ENCODE measurements at regions not wholly inside any gene's neighbourhood (a gene's known extent, or its start where the extent isn't known, plus 50 kb on each side); places are given as distances from the start of the nearest gene placed in this dataset.

DNA sequence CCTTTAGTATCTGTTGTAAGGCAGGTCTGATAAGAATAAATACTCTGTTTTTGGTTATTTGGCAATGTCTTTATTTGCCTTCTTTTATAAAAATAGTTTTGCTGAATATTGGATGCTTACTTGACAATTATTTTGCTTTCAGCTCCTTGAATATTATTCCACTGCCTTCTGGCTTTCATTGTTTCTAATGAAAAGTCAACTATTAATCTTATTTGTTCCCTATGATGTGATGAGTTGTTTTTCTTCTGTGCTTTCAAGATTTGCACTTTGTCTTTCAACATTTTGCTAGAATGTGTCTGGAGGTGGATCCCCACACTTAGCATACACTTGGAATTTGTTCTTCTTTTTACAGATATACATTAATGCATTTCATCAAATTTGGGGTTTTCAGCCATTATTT, 203.8 kb upstream of the PTPRZ1 start:
- H3K9ac ChIP-seq, result no peak overlapping the region
- H3K4me1 ChIP-seq, result no peaks in the 10 kb centered on the region
- H4K20me1 ChIP-seq (ENCODE audit: low read depth), result no peaks in the 10 kb centered on the region
- Mint-ChIP-seq H3K4me3 (no peak overlapping the region), H3K36me3 (no peaks in the 10 kb centered on the region), H3K27me3 (ENCODE audit: insufficient read depth, low read depth) (peaks cover 2% of the 10 kb centered on the region), H3K9me3 (peaks cover 8% of the 10 kb centered on the region), H3K4me1 (no peaks in the 10 kb centered on the region), H3K27ac (no peak overlapping the region)
- no peak overlapping the region for H3K4me2 ChIP-seq
- no peak overlapping the region for H3K27ac ChIP-seq
- H3K36me3 ChIP-seq, result no peaks in the 10 kb centered on the region
- peaks cover 10% of the 10 kb centered on the region for H3K9me3 ChIP-seq (ENCODE audit: low read depth)
- no peak overlapping the region for H3K4me3 ChIP-seq
- DNase-seq (ENCODE audit: low spot score), result no peak
- H3K79me2 ChIP-seq (ENCODE audit: low read depth), result no peaks in the 10 kb centered on the region
- TF ChIP-seq, protein P1, sequence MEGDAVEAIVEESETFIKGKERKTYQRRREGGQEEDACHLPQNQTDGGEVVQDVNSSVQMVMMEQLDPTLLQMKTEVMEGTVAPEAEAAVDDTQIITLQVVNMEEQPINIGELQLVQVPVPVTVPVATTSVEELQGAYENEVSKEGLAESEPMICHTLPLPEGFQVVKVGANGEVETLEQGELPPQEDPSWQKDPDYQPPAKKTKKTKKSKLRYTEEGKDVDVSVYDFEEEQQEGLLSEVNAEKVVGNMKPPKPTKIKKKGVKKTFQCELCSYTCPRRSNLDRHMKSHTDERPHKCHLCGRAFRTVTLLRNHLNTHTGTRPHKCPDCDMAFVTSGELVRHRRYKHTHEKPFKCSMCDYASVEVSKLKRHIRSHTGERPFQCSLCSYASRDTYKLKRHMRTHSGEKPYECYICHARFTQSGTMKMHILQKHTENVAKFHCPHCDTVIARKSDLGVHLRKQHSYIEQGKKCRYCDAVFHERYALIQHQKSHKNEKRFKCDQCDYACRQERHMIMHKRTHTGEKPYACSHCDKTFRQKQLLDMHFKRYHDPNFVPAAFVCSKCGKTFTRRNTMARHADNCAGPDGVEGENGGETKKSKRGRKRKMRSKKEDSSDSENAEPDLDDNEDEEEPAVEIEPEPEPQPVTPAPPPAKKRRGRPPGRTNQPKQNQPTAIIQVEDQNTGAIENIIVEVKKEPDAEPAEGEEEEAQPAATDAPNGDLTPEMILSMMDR (IDR thresholded peaks at IDR 0.05), result no peak
- TF ChIP-seq EZH2 (IDR thresholded peaks at IDR 0.05), result no peak
- TF ChIP-seq EZH2phosphoT487 (IDR thresholded peaks at IDR 0.05), result no peak
- H2AFZ ChIP-seq (replicated peaks), result no peak overlapping the region
- no peaks in the 10 kb centered on the region for H3K27me3 ChIP-seq
- no peaks in the 10 kb centered on the region for H3F3A ChIP-seq (ENCODE audit: low read depth)

DNA sequence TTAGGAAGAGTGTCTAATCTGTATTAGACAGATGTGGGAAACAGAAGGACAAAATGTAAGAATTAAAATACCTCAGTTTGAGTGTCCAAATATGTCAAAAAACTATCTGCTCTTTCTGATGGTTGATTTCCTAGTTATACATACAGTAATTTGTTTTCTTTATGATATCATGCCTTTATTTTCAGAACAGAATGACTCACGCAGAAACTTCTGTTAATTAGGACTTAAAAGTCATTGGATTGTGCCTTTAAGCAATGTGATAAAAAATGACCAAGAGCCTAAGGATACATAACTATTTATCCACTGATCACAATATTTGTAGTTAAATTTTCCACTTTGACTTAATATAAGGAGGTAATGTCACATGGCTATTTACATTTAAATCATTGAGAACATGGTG, 206.7 kb upstream of the PTPRZ1 start:
- H3K4me1 Mint-ChIP-seq, result no peaks in the 10 kb centered on the region
- peaks cover 13% of the 10 kb centered on the region for H3K9me3 Mint-ChIP-seq
- Histone ChIP-seq H3K9me3 (ENCODE audit: low read depth) (peaks cover 10% of the 10 kb centered on the region), H3K27me3 (no peaks in the 10 kb centered on the region), H3K36me3 (no peaks in the 10 kb centered on the region), H3K4me1 (no peaks in the 10 kb centered on the region), H3K4me2 (no peak overlapping the region), H3F3A (ENCODE audit: low read depth) (no peaks in the 10 kb centered on the region), H3K27ac (no peak overlapping the region), H4K20me1 (ENCODE audit: low read depth) (no peaks in the 10 kb centered on the region), H3K79me2 (ENCODE audit: low read depth) (no peaks in the 10 kb centered on the region), H2AFZ (replicated peaks) (no peak overlapping the region), H3K9ac (no peak overlapping the region), H3K4me3 (no peak overlapping the region)
- H3K27me3 Mint-ChIP-seq (ENCODE audit: insufficient read depth, low read depth), result peaks cover 2% of the 10 kb centered on the region
- H3K36me3 Mint-ChIP-seq, result no peaks in the 10 kb centered on the region
- H3K4me3 Mint-ChIP-seq, result no peak overlapping the region
- TF ChIP-seq EZH2 (IDR thresholded peaks at IDR 0.05), result no peak
- TF ChIP-seq, protein P1 (IDR thresholded peaks at IDR 0.05), result no peak
- no peak for TF ChIP-seq EZH2phosphoT487 (IDR thresholded peaks at IDR 0.05)
- DNase-seq (ENCODE audit: low spot score), result no peak
- H3K27ac Mint-ChIP-seq, result no peak overlapping the region

DNA sequence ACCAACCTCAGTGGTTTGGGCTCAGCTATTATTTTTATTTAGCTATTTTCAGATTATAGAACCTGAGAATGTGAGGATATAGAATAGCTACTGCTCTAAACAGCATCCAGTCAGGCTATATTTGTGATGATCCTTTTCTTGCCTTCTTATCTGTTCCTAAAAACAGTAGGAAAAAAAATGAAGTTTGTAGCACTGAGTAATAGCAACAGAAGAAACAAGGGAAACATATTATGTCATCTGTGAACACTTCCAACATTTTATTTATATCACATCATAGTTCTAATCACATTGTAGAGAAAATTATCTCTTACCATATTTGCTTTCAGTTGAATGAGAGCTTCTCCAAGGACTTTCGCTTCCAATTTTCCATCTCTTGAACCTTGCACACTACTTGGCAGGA, 229.6 kb upstream of the PTPRZ1 start:
- Mint-ChIP-seq H3K4me1 (no peaks in the 10 kb centered on the region), H3K36me3 (no peaks in the 10 kb centered on the region), H3K4me3 (no peak overlapping the region), H3K9me3 (peaks cover 7% of the 10 kb centered on the region), H3K27ac (no peak overlapping the region), H3K27me3 (ENCODE audit: insufficient read depth, low read depth) (no peaks in the 10 kb centered on the region)
- H3K4me2 ChIP-seq, result no peak overlapping the region
- no peaks in the 10 kb centered on the region for H3K36me3 ChIP-seq
- H3K4me3 ChIP-seq, result no peak overlapping the region
- H3K9me3 ChIP-seq (ENCODE audit: low read depth), result no peaks in the 10 kb centered on the region
- H3K27ac ChIP-seq, result no peak overlapping the region
- H3K9ac ChIP-seq, result no peak overlapping the region
- no peaks in the 10 kb centered on the region for H3K4me1 ChIP-seq
- TF ChIP-seq EZH2 (IDR thresholded peaks at IDR 0.05) (no peak), EZH2phosphoT487 (IDR thresholded peaks at IDR 0.05) (no peak)
- TF ChIP-seq, protein P1 (IDR thresholded peaks at IDR 0.05), result no peak
- no peaks in the 10 kb centered on the region for H4K20me1 ChIP-seq (ENCODE audit: low read depth)
- no peaks in the 10 kb centered on the region for H3F3A ChIP-seq (ENCODE audit: low read depth)
- no peaks in the 10 kb centered on the region for H3K79me2 ChIP-seq (ENCODE audit: low read depth)
- H2AFZ ChIP-seq (replicated peaks), result peak overlapping the region; percentile 62
- no peaks in the 10 kb centered on the region for H3K27me3 ChIP-seq
- no peak for DNase-seq (ENCODE audit: low spot score)

All from neural progenitor cell (in vitro differentiated cells).